K562 (cell line): ENCODE measurements at regions not wholly inside any gene's neighbourhood (a gene's known extent, or its start where the extent isn't known, plus 50 kb on each side); places are given as distances from the start of the nearest gene placed in this dataset.

Source experiments
- ATAC-seq: fragments of 200-7000 bp; cut with Tn5 transposase; 3 replicates; pipeline ENCODE4 v1.9.1; 2020; ENCODE audit warnings: moderate library complexity
- BruUV-seq: library from RNA; stranded (reverse); fragments of 400-500 nt; replicated peaks from 2 replicates; lab custom pipeline; 2021; lab: Mats Ljungman, UMichigan
- CTCF ChIA-PET: fragments of 300-600 bp; formaldehyde crosslinking; extraction: SDS; loops from one replicate; lab custom pipeline; 2021; ENCODE audit warnings: low intra/inter-chr PET ratio; lab: Yijun Ruan, JAX
- POLR2A ChIA-PET: fragments of 300-600, 350-650 bp; sonication (Branson Sonifier 250); formaldehyde crosslinking; extraction: SDS; loops from one replicate; lab custom pipeline; 2021; ENCODE audit warnings: antibody characterized with exemption, inconsistent platforms; lab: Yijun Ruan, JAX
- DNase-seq, 4 experiments: peaks; one replicate each; pipeline versions ENCODE4 v3.0.0 to v3.0.0-alpha.2; 2011 to 2018; ENCODE audit warnings: low spot score in 3 of 4, mixed read lengths in 3 of 4; ENCODE audit errors: extremely low read depth in 1 of 4
- FAIRE-seq: peaks from 2 replicates; lab custom pipeline; 2011; peaks lifted over from hg19 to GRCh38; lab: Jason Lieb, UNC
- H2AFZ ChIP-seq: 2 replicates; pipeline ENCODE4 v1.6.0; 2011; ENCODE audit warnings: low read depth, low read length, control low read depth, inconsistent platforms
- H3K27ac ChIP-seq: fragments of 200-600 bp; 3 replicates; pipeline ENCODE4 v1.8.0; 2011; ENCODE audit warnings: low read depth, mild to moderate bottlenecking, control low read depth, inconsistent platforms, low read length, moderate library complexity, mixed read lengths; ENCODE audit errors: extremely low read depth
- H3K27me3 ChIP-seq, 2 experiments: fragments of 300-600 bp in 1 of 2; 2 replicates in 1 of 2; 3 replicates in 1 of 2; pipeline versions ENCODE4 v1.6.0 to v1.8.0; 2011; ENCODE audit warnings: inconsistent platforms in 2 of 2, low read length in 2 of 2, mild to moderate bottlenecking in 1 of 2, mixed read lengths in 1 of 2, moderate library complexity in 1 of 2; ENCODE audit not compliant: control insufficient read depth in 2 of 2, insufficient read depth in 2 of 2
- H3K36me3 ChIP-seq: fragments of 300-600 bp; 3 replicates; pipeline ENCODE4 v1.8.0; 2011; ENCODE audit warnings: mild to moderate bottlenecking, low read length, inconsistent platforms; ENCODE audit not compliant: control insufficient read depth, insufficient read depth
- H3K4me1 ChIP-seq, 2 experiments: fragments of 200-600 bp in 1 of 2; replicated peaks in 1 of 2; 2 replicates in 1 of 2; 3 replicates in 1 of 2; pipeline versions ENCODE4 v1.5.1 to v1.8.0; 2011; ENCODE audit warnings: inconsistent platforms in 2 of 2, low read length in 2 of 2, mild to moderate bottlenecking in 1 of 2, mixed read lengths in 1 of 2, moderate library complexity in 1 of 2; ENCODE audit not compliant: control insufficient read depth in 2 of 2, insufficient read depth in 2 of 2
- H3K4me2 ChIP-seq: 2 replicates; pipeline ENCODE4 v1.6.1; 2011; ENCODE audit warnings: low read length, control low read depth, inconsistent platforms, mixed read lengths; ENCODE audit not compliant: insufficient read depth
- H3K4me3 ChIP-seq: fragments of 200-600 bp; sonication (generic), shearing (Covaris generic); 2 replicates; pipeline ENCODE4 v1.5.1; 2016; ENCODE audit warnings: control low read depth, inconsistent platforms
- H3K79me2 ChIP-seq: fragments of 200-600 bp; 3 replicates; pipeline ENCODE4 v1.8.0; 2011; ENCODE audit warnings: low read length, inconsistent platforms; ENCODE audit not compliant: control insufficient read depth, insufficient read depth
- H3K9ac ChIP-seq, 2 experiments: 2 replicates each; pipeline versions ENCODE4 v1.6.0 to v1.6.1; 2011; ENCODE audit warnings: low read depth in 2 of 2, low read length in 2 of 2, control low read depth in 1 of 2, inconsistent platforms in 1 of 2, mild to moderate bottlenecking in 1 of 2, mixed read lengths in 1 of 2; ENCODE audit not compliant: insufficient read depth in 1 of 2
- H3K9me1 ChIP-seq: one replicate; pipeline ENCODE4 v1.6.0; 2011; ENCODE audit warnings: inconsistent platforms, mild to moderate bottlenecking, low read length, moderate library complexity; ENCODE audit not compliant: control insufficient read depth, insufficient read depth
- H3K9me3 ChIP-seq: replicated peaks from 2 replicates; pipeline ENCODE4 v1.5.1; 2011; ENCODE audit warnings: low read depth, low read length, inconsistent platforms; ENCODE audit not compliant: control insufficient read depth, insufficient read depth
- H4K20me1 ChIP-seq: replicated peaks from 2 replicates; pipeline ENCODE4 v1.6.1; 2011; ENCODE audit warnings: low read length, inconsistent platforms, mixed read lengths; ENCODE audit not compliant: control insufficient read depth, insufficient read depth
- BRD4 ChIP-seq: fragments of 200-600 bp; sonication (generic); IDR thresholded peaks from 2 replicates; pipeline ENCODE4 v1.6.1; 2017; ENCODE audit warnings: inconsistent platforms
- CBX2 ChIP-seq: fragments of 200-600 bp; sonication (generic); IDR thresholded peaks from one replicate; pipeline ENCODE4 v1.6.1; 2012; ENCODE audit warnings: mild to moderate bottlenecking, low read length, inconsistent platforms; ENCODE audit not compliant: insufficient read depth, poor library complexity, severe bottlenecking
- CTBP1 ChIP-seq: fragments of 450-650 bp; IDR thresholded peaks from 2 replicates; pipeline ENCODE4 v1.6.1; 2016; ENCODE audit warnings: borderline replicate concordance
- EP400 ChIP-seq: fragments of 450-650 bp; IDR thresholded peaks from 2 replicates; pipeline ENCODE4 v1.6.1; 2017; ENCODE audit warnings: antibody characterized with exemption, mild to moderate bottlenecking, moderate library complexity
- JUNB ChIP-seq: fragments of 450-650 bp; formaldehyde crosslinking; conservative IDR thresholded peaks from 2 replicates; pipeline ENCODE4 v1.4.0; 2020; ENCODE audit warnings: mild to moderate bottlenecking
- KLF6 ChIP-seq: fragments of 250-450 bp; sonication (Bioruptor Pico); IDR thresholded peaks from 2 replicates; pipeline ENCODE4 v1.4.0; 2020; ENCODE audit warnings: mild to moderate bottlenecking, moderate library complexity, borderline replicate concordance
- MAFF ChIP-seq: IDR thresholded peaks from 2 replicates; pipeline ENCODE4 v1.6.1; 2012; ENCODE audit warnings: low read length, improper control_type of control experiment
- MTA1 ChIP-seq: fragments of 450-650 bp; IDR thresholded peaks from 2 replicates; pipeline ENCODE4 v1.6.1; 2017; ENCODE audit warnings: borderline replicate concordance
- NR2C1 ChIP-seq, 2 experiments: fragments of 450-650 bp; IDR thresholded peaks; 2 replicates each; pipeline ENCODE4 v1.6.1; 2017; ENCODE audit warnings: mild to moderate bottlenecking in 2 of 2, antibody characterized with exemption in 1 of 2, inconsistent platforms in 1 of 2, missing compliant biosample characterization in 1 of 2, missing genetic modification characterization in 1 of 2
- PCBP2 ChIP-seq: fragments of 200-400 bp; formaldehyde crosslinking; IDR thresholded peaks from 2 replicates; pipeline ENCODE4 v1.6.1; 2018; ENCODE audit warnings: low read length, low read depth, mild to moderate bottlenecking, moderate library complexity; ENCODE audit not compliant: poor library complexity, severe bottlenecking
- PHB ChIP-seq: fragments of 250-450 bp; sonication (Bioruptor Pico); IDR thresholded peaks from 2 replicates; pipeline ENCODE4 v1.5.0; 2021
- POLR3A ChIP-seq: IDR thresholded peaks from 2 replicates; pipeline ENCODE4 v1.6.1; 2011; ENCODE audit warnings: borderline replicate concordance, mild to moderate bottlenecking, moderate library complexity; ENCODE audit not compliant: insufficient read length, insufficient read depth; ENCODE audit errors: extremely low read depth
- RBM15 ChIP-seq: fragments of 200-400 bp; formaldehyde crosslinking; IDR thresholded peaks from 2 replicates; pipeline ENCODE4 v1.6.1; 2018; ENCODE audit warnings: mild to moderate bottlenecking, low read length, moderate library complexity; ENCODE audit not compliant: insufficient read depth
- RFX5 ChIP-seq: IDR thresholded peaks from 2 replicates; pipeline ENCODE4 v1.6.1; 2011; ENCODE audit warnings: low read depth, mild to moderate bottlenecking, improper control_type of control experiment, low read length
- ZNF282 ChIP-seq: sonication (generic); formaldehyde crosslinking; IDR thresholded peaks from 2 replicates; pipeline ENCODE4 v1.8.1; 2023; ENCODE audit warnings: missing genetic modification reagents
- ZNF354B ChIP-seq: fragments of 250-450 bp; sonication (Bioruptor Pico); IDR thresholded peaks from 2 replicates; pipeline ENCODE4 v1.4.0; 2020
- ZNF398 ChIP-seq: fragments of 250-450 bp; sonication (Bioruptor Pico); IDR thresholded peaks from 2 replicates; pipeline ENCODE4 v1.8.0; 2021; ENCODE audit warnings: moderate library complexity, mild to moderate bottlenecking, inconsistent platforms
- WGBS: fragments of 100-300 bp; shearing (Covaris generic); methylation state at CpG from one replicate; pipeline ENCODE4 v1.1.6; 2016; ENCODE audit warnings: low coverage, mixed read lengths; ENCODE audit not compliant: insufficient coverage; ENCODE audit errors: missing lambda C conversion rate; 5-methylcytosine and 5-hydroxymethylcytosine counted together
- in situ Hi-C: fragments of 300-500 bp; cut with MboI; formaldehyde crosslinking; loops from 4 replicates; pipeline ENCODE4 v1.15.0; 2018; ENCODE audit warnings: inconsistent platforms, mixed read lengths
- intact Hi-C: fragments of 100-400 bp; cut with micrococcal nuclease; formaldehyde crosslinking; loops from 2 replicates; pipeline ENCODE4 v1.14.2; 2022
- TF ChIP-seq, protein P1 (sequence below): fragments of 450-650 bp; conservative IDR thresholded peaks from 2 replicates; pipeline ENCODE4 v1.6.1; 2016; ENCODE audit warnings: missing genetic modification characterization, low read depth, mild to moderate bottlenecking, missing compliant biosample characterization, moderate library complexity

DNA sequence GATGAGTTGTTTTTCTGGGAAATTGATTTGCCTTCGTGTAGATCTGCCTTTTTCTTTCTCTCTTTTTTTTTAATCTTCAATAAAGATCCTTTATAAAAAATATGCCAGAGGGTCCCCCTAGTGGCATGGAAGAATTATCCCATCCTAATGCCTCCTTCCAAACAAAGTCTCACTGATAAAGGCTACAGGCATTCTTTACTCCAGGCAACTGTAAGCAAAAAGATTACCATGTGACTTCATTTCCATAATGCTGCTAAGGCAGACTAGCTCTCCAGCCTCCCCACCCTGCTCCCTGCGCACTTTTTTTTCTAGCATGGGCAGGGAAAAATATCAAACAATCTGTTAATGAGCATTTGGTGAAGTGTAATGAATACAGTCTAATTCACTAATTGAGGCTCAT lies 220.2 kb upstream of the CDH8 start:
- H3K27me3 ChIP-seq = no peaks in the 10 kb centered on the region
- H2AFZ ChIP-seq = no peak overlapping the region
- intact Hi-C loops = no loop called here
- FAIRE-seq (no peak), DNase-seq (no peak), ATAC-seq (no peak)
- no peak overlapping the region for H3K9ac ChIP-seq
- ChIA-PET CTCF (no interaction called here), POLR2A (no interaction called here)
- no peaks in the 10 kb centered on the region for H3K9me1 ChIP-seq
- H3K4me3 ChIP-seq = no peak overlapping the region
- H3K9me3 ChIP-seq = no peaks in the 10 kb centered on the region
- TF ChIP-seq CBX2 (no peak), PHB (CRISPR knock-in tag) (no peak), PCBP2 (no peak), NR2C1 (IDR thresholded peaks at IDR 0.05) (no peak), NR2C1 (tag; IDR thresholded peaks at IDR 0.05) (no peak), MTA1 (no peak), POLR3A (no peak), ZNF398 (CRISPR knock-in tag) (no peak), ZNF282 (CRISPR knock-in tag) (no peak), MAFF (no peak), KLF6 (CRISPR knock-in tag) (no peak), RBM15 (no peak), BRD4 (no peak), JUNB (no peak), CTBP1 (no peak), RFX5 (no peak), ZNF354B (no peak), EP400 (no peak)
- TF ChIP-seq, protein P1, sequence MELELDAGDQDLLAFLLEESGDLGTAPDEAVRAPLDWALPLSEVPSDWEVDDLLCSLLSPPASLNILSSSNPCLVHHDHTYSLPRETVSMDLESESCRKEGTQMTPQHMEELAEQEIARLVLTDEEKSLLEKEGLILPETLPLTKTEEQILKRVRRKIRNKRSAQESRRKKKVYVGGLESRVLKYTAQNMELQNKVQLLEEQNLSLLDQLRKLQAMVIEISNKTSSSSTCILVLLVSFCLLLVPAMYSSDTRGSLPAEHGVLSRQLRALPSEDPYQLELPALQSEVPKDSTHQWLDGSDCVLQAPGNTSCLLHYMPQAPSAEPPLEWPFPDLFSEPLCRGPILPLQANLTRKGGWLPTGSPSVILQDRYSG (tag) = no peak
- no peak overlapping the region for H3K27ac ChIP-seq
- H3K4me2 ChIP-seq = no peak overlapping the region
- H3K36me3 ChIP-seq = no peaks in the 10 kb centered on the region
- WGBS = 0% methylated on average over 2 of the region's 2 CpGs
- no peaks in the 10 kb centered on the region for H4K20me1 ChIP-seq
- in situ Hi-C loops = no loop called here
- H3K4me1 ChIP-seq = no peaks in the 10 kb centered on the region
- no peaks in the 10 kb centered on the region for H3K79me2 ChIP-seq
- BruUV-seq = no TSS peak
